GM12878 (cell line): ENCODE measurements at regions not wholly inside any gene's neighbourhood (a gene's known extent, or its start where the extent isn't known, plus 50 kb on each side); places are given as distances from the start of the nearest gene placed in this dataset.

Experiments used
- ETV6 ChIP-seq, 2 experiments: fragments of 450-650 bp in 1 of 2; IDR thresholded peaks in 1 of 2; conservative IDR thresholded peaks in 1 of 2; 2 replicates each; pipeline ENCODE4 v1.6.1; 2014; ENCODE audit warnings: antibody characterized with exemption in 1 of 2, borderline replicate concordance in 1 of 2, low read depth in 1 of 2, mild to moderate bottlenecking in 1 of 2, moderate library complexity in 1 of 2
- GATAD2B ChIP-seq: fragments of 450-650 bp; conservative IDR thresholded peaks from 2 replicates; pipeline ENCODE4 v1.6.1; 2017; ENCODE audit warnings: low read depth, mild to moderate bottlenecking, moderate library complexity
- HDAC6 ChIP-seq: fragments of 200-600 bp; sonication (generic); IDR thresholded peaks from one replicate; pipeline ENCODE4 v1.8.0; 2017; ENCODE audit warnings: antibody characterized with exemption; ENCODE audit not compliant: unreplicated experiment
- IKZF1 ChIP-seq: fragments of 450-650 bp; conservative IDR thresholded peaks from 2 replicates; pipeline ENCODE4 v1.6.1; 2017; ENCODE audit warnings: antibody characterized with exemption, mild to moderate bottlenecking
- NR2C1 ChIP-seq: fragments of 450-650 bp; IDR thresholded peaks from 2 replicates; pipeline ENCODE4 v1.6.1; 2017; ENCODE audit warnings: antibody characterized with exemption, mild to moderate bottlenecking, moderate library complexity
- PAX8 ChIP-seq: fragments of 450-650 bp; IDR thresholded peaks from 2 replicates; pipeline ENCODE4 v1.6.1; 2017; ENCODE audit warnings: mild to moderate bottlenecking, moderate library complexity
- SP1 ChIP-seq: IDR thresholded peaks from one replicate; pipeline ENCODE4 v1.6.1; 2011; ENCODE audit warnings: low read depth, low read length
- SRF ChIP-seq, 2 experiments: IDR thresholded peaks; 2 replicates each; pipeline ENCODE4 v1.6.1; 2011; ENCODE audit warnings: low read depth in 2 of 2, low read length in 2 of 2, mild to moderate bottlenecking in 1 of 2, moderate library complexity in 1 of 2
- ZNF217 ChIP-seq: fragments of 450-650 bp; IDR thresholded peaks from 2 replicates; pipeline ENCODE4 v1.6.1; 2017; ENCODE audit warnings: antibody characterized with exemption, mild to moderate bottlenecking
- ZNF24 ChIP-seq: fragments of 450-650 bp; IDR thresholded peaks from 2 replicates; pipeline ENCODE4 v1.6.1; 2017; ENCODE audit warnings: antibody characterized with exemption, mild to moderate bottlenecking
- TF ChIP-seq, protein P1 (sequence below): IDR thresholded peaks from 2 replicates; pipeline ENCODE4 v1.6.1; 2012; ENCODE audit warnings: mild to moderate bottlenecking, low read depth, low read length
- TF ChIP-seq, protein P2 (sequence below): fragments of 150-350 bp; IDR thresholded peaks from 2 replicates; pipeline ENCODE4 v1.6.1; 2014; ENCODE audit warnings: mild to moderate bottlenecking, low read depth, low read length
- TF ChIP-seq, protein P3 (sequence below): IDR thresholded peaks from 2 replicates; pipeline ENCODE4 v1.6.1; 2011; ENCODE audit warnings: borderline replicate concordance, low read depth, mild to moderate bottlenecking, moderate library complexity, low read length; ENCODE audit not compliant: insufficient read depth, poor library complexity, severe bottlenecking

DNA sequence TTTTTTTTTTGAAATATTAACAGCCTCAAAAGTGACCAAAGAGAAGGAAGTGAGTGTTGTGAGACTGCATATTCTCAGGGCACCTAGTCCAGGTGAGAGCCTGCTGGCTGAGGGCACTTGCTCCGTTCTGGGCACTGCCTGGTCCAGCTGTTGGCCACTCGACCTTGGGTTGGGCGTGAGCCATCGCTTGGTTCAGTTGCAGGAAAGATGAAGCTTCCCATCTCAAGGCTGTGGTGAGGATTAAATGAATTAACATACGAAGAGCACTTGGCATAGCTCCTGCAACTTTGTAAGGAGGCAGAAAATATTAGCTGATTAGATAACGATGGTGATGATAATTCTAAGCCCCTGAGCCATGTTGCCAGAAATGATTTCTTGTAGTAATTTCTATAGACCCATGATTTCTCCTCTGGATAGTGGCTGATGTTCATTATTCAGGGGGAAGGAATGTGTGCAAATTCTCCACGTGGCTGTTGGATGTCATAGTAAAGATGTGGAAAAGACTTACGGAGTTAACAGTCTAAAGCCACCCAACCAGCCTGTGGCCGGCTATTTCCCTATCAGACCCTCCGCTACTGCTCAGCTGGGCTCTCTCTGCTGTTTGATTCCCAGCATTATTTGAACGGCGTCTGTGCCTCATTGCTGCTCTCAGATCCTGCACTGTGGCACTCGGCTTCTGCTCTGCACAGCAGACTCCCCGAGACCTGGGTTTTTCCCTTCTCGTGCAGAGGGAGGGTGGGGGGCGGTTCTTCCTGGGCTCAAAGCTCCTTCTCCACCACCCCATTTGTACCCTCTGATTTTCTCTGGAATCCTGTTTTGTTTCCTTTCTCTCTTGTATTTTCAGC is 221.1 kb downstream of the GALR1 start (continued):
- TF ChIP-seq, protein P1, sequence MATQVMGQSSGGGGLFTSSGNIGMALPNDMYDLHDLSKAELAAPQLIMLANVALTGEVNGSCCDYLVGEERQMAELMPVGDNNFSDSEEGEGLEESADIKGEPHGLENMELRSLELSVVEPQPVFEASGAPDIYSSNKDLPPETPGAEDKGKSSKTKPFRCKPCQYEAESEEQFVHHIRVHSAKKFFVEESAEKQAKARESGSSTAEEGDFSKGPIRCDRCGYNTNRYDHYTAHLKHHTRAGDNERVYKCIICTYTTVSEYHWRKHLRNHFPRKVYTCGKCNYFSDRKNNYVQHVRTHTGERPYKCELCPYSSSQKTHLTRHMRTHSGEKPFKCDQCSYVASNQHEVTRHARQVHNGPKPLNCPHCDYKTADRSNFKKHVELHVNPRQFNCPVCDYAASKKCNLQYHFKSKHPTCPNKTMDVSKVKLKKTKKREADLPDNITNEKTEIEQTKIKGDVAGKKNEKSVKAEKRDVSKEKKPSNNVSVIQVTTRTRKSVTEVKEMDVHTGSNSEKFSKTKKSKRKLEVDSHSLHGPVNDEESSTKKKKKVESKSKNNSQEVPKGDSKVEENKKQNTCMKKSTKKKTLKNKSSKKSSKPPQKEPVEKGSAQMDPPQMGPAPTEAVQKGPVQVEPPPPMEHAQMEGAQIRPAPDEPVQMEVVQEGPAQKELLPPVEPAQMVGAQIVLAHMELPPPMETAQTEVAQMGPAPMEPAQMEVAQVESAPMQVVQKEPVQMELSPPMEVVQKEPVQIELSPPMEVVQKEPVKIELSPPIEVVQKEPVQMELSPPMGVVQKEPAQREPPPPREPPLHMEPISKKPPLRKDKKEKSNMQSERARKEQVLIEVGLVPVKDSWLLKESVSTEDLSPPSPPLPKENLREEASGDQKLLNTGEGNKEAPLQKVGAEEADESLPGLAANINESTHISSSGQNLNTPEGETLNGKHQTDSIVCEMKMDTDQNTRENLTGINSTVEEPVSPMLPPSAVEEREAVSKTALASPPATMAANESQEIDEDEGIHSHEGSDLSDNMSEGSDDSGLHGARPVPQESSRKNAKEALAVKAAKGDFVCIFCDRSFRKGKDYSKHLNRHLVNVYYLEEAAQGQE: no peak
- TF ChIP-seq, protein P2, sequence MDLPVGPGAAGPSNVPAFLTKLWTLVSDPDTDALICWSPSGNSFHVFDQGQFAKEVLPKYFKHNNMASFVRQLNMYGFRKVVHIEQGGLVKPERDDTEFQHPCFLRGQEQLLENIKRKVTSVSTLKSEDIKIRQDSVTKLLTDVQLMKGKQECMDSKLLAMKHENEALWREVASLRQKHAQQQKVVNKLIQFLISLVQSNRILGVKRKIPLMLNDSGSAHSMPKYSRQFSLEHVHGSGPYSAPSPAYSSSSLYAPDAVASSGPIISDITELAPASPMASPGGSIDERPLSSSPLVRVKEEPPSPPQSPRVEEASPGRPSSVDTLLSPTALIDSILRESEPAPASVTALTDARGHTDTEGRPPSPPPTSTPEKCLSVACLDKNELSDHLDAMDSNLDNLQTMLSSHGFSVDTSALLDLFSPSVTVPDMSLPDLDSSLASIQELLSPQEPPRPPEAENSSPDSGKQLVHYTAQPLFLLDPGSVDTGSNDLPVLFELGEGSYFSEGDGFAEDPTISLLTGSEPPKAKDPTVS: no peak
- TF ChIP-seq, protein P3, sequence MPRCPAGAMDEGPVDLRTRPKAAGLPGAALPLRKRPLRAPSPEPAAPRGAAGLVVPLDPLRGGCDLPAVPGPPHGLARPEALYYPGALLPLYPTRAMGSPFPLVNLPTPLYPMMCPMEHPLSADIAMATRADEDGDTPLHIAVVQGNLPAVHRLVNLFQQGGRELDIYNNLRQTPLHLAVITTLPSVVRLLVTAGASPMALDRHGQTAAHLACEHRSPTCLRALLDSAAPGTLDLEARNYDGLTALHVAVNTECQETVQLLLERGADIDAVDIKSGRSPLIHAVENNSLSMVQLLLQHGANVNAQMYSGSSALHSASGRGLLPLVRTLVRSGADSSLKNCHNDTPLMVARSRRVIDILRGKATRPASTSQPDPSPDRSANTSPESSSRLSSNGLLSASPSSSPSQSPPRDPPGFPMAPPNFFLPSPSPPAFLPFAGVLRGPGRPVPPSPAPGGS: no peak
- TF ChIP-seq SRF (IDR thresholded peaks at IDR 0.05; ENCODE audit: low read depth in 2 of 2, low read length in 2 of 2): no peak
- no peak for TF ChIP-seq NR2C1
- TF ChIP-seq GATAD2B: no peak
- TF ChIP-seq PAX8: no peak
- TF ChIP-seq ETV6 (conservative IDR thresholded peaks at IDR 0.05 in 1 of 2, IDR thresholded peaks at IDR 0.05 in 1 of 2; ENCODE audit: borderline replicate concordance in 1 of 2, low read depth in 1 of 2): no peak
- TF ChIP-seq SP1: no peak
- no peak for TF ChIP-seq ZNF24
- TF ChIP-seq IKZF1: no peak
- no peak for TF ChIP-seq ZNF217
- no peak for TF ChIP-seq HDAC6
